GM12892 (cell line): ENCODE measurements at regions not wholly inside any gene's neighbourhood (a gene's known extent, or its start where the extent isn't known, plus 50 kb on each side); places are given as distances from the start of the nearest gene placed in this dataset.

Source experiments
- POLR2A ChIP-seq: IDR thresholded peaks from 2 replicates; pipeline ENCODE4 v1.6.1; 2011; ENCODE audit warnings: low read depth, low read length, control low read depth
- POLR2AphosphoS5 ChIP-seq: IDR thresholded peaks from 2 replicates; pipeline ENCODE4 v1.6.1; 2011; ENCODE audit warnings: low read depth, low read length, control low read depth
- TAF1 ChIP-seq: IDR thresholded peaks from 2 replicates; pipeline ENCODE4 v1.6.1; 2011; ENCODE audit warnings: low read depth, mild to moderate bottlenecking, control low read depth, low read length, borderline replicate concordance

DNA sequence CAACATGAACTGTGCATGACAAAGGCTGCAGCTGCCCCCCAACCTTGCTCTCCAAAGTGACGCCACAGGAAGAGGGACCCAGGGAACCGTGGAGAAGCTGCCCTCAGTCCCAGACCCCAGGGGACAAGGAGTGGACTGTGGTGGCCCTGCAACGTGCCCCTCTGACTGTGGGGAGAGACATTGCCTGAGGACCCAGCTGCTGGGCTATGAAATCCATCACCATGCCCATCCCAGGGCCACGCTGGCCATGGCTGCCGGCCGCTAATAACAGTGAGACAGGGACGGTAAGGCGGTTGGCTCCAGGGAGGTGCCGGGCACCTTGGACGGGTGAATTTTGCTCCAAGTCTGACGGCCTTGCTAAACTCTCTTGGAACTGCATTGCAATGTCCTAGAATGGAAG, 211.3 kb upstream of the HDAC4 start:
- TF ChIP-seq POLR2A, result no peak
- no peak for TF ChIP-seq TAF1
- TF ChIP-seq POLR2AphosphoS5, result no peak
